ENCODE measurements at regions not wholly inside any gene's neighbourhood (a gene's known extent, or its start where the extent isn't known, plus 50 kb on each side); places are given as distances from the start of the nearest gene placed in this dataset.

DNA sequence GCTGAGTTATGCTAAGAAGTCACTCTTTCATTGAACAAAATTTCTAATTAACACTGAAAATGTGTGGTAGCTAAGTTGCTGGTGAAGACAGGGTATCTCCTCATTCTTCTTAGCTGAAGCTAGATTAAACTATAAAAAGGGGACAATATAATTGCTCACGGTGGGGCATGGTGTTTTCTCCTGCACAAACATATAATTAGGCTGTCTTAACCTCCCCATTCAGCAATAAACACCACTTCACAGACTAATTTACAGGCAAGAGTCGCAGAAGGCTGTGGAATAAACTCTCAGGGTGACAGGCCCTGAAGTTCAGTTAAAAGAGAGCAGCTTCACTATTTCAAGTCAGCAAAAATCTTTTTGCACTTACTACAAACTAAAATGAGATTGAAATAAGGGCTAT, 338.9 kb upstream of the NT5E start:
- Histone ChIP-seq H3K4me2 (ENCODE audit: low read length) (peak overlapping the region; percentile 49), H3K4me3 (ENCODE audit: insufficient read depth, low read depth, low read length) (no peak overlapping the region), H3K79me2 (ENCODE audit: insufficient read depth, low read length) (no peaks in the 10 kb centered on the region), H2AFZ (ENCODE audit: low read depth, low read length) (no peak overlapping the region), H4K20me1 (ENCODE audit: insufficient read depth, low read length) (no peaks in the 10 kb centered on the region), H3K9me3 (ENCODE audit: insufficient read depth, low read depth, low read length) (no peaks in the 10 kb centered on the region), H3K36me3 (ENCODE audit: insufficient read depth, low read length) (no peaks in the 10 kb centered on the region), H3K4me1 (ENCODE audit: insufficient read depth, low read length) (no peaks in the 10 kb centered on the region), H3K9ac (ENCODE audit: low read length) (no peak overlapping the region), H3K27me3 (ENCODE audit: insufficient read depth, low read length) (no peaks in the 10 kb centered on the region), H3K27ac (ENCODE audit: low read depth, low read length) (no peak overlapping the region)
- TF ChIP-seq, protein P1, sequence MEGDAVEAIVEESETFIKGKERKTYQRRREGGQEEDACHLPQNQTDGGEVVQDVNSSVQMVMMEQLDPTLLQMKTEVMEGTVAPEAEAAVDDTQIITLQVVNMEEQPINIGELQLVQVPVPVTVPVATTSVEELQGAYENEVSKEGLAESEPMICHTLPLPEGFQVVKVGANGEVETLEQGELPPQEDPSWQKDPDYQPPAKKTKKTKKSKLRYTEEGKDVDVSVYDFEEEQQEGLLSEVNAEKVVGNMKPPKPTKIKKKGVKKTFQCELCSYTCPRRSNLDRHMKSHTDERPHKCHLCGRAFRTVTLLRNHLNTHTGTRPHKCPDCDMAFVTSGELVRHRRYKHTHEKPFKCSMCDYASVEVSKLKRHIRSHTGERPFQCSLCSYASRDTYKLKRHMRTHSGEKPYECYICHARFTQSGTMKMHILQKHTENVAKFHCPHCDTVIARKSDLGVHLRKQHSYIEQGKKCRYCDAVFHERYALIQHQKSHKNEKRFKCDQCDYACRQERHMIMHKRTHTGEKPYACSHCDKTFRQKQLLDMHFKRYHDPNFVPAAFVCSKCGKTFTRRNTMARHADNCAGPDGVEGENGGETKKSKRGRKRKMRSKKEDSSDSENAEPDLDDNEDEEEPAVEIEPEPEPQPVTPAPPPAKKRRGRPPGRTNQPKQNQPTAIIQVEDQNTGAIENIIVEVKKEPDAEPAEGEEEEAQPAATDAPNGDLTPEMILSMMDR (IDR thresholded peaks at IDR 0.05; ENCODE audit: insufficient read depth, low read depth, low read length) = no peak
- no peak for TF ChIP-seq EZH2 (IDR thresholded peaks at IDR 0.05; ENCODE audit: insufficient read depth, low read length)
- Mint-ChIP-seq H3K4me1 (ENCODE audit: low read depth, unreplicated experiment) (peaks cover 2% of the 10 kb centered on the region), H3K9me3 (ENCODE audit: unreplicated experiment) (no peaks in the 10 kb centered on the region), H3K4me3 (ENCODE audit: unreplicated experiment) (no peak overlapping the region), H3K27me3 (ENCODE audit: low read depth, unreplicated experiment) (peaks cover 3% of the 10 kb centered on the region), H3K36me3 (ENCODE audit: low read depth, unreplicated experiment) (no peaks in the 10 kb centered on the region), H3K27ac (ENCODE audit: unreplicated experiment) (no peak overlapping the region)
- DNase-seq (ENCODE audit: low read depth) (no peak), FAIRE-seq (no peak)

DNA sequence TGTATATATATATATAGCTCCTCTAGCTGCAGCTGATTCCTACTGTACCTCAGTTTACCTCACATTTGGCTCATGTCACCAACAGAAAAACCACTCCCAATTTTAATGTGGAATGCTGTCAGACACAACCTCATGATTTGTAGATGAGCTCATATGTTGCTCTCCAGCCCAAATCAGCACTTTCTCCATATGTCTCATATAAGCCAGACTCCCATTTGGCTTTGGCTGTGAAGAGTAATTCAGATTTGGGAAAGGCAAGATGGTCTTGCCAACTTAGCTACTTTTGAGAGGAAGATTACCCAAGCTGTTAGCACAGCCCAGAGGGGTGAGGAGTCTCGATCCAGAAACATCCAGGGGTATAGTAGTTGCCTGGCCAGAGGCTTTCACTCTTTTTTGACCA, 342.2 kb upstream of the NT5E start:
- no peak overlapping the region for H2AFZ ChIP-seq (ENCODE audit: low read depth, low read length)
- Mint-ChIP-seq H3K4me1 (ENCODE audit: low read depth, unreplicated experiment) (peaks cover 2% of the 10 kb centered on the region), H3K9me3 (ENCODE audit: unreplicated experiment) (no peaks in the 10 kb centered on the region), H3K36me3 (ENCODE audit: low read depth, unreplicated experiment) (no peaks in the 10 kb centered on the region), H3K27me3 (ENCODE audit: low read depth, unreplicated experiment) (peaks cover 3% of the 10 kb centered on the region), H3K4me3 (ENCODE audit: unreplicated experiment) (no peak overlapping the region), H3K27ac (ENCODE audit: unreplicated experiment) (no peak overlapping the region)
- DNase-seq (ENCODE audit: low read depth) (no peak), FAIRE-seq (no peak)
- no peaks in the 10 kb centered on the region for H3K79me2 ChIP-seq (ENCODE audit: insufficient read depth, low read length)
- H4K20me1 ChIP-seq (ENCODE audit: insufficient read depth, low read length) = no peaks in the 10 kb centered on the region
- no peaks in the 10 kb centered on the region for H3K4me1 ChIP-seq (ENCODE audit: insufficient read depth, low read length)
- H3K27me3 ChIP-seq (ENCODE audit: insufficient read depth, low read length) = no peaks in the 10 kb centered on the region
- no peak overlapping the region for H3K27ac ChIP-seq (ENCODE audit: low read depth, low read length)
- no peak overlapping the region for H3K9ac ChIP-seq (ENCODE audit: low read length)
- no peaks in the 10 kb centered on the region for H3K9me3 ChIP-seq (ENCODE audit: insufficient read depth, low read depth, low read length)
- no peak overlapping the region for H3K4me3 ChIP-seq (ENCODE audit: insufficient read depth, low read depth, low read length)
- H3K36me3 ChIP-seq (ENCODE audit: insufficient read depth, low read length) = no peaks in the 10 kb centered on the region
- TF ChIP-seq, protein P1 (IDR thresholded peaks at IDR 0.05; ENCODE audit: insufficient read depth, low read depth, low read length) = no peak
- H3K4me2 ChIP-seq (ENCODE audit: low read length) = no peak overlapping the region

DNA sequence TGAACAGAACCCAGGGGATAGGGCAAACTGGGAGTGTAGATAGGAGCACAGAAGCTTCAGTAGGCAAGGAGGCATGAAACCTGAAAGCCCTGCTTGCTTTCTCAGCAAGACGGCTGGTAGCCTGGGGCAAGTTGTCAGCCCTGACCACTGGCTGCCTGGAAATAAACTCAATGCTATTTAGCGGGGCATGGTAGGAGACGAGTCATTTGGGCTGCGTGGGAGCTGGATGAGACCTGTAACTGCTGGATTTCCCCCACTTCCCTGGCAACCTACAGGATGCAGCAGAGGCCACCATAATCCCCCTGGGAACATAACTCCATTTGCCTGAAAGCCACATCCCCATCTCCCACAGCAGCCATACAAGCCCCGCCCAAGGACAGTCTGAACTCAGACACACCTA, 332.6 kb upstream of the TBX18 start:
- FAIRE-seq = no peak
- Histone ChIP-seq H3K9me3 (ENCODE audit: insufficient read depth, low read depth, low read length) (no peaks in the 10 kb centered on the region), H3K36me3 (ENCODE audit: insufficient read depth, low read length) (no peaks in the 10 kb centered on the region)

More for the DNA sequence above, 332.6 kb upstream of the TBX18 start:
- H3K9ac ChIP-seq (ENCODE audit: low read length) = no peak overlapping the region
- H3K27ac Mint-ChIP-seq (ENCODE audit: unreplicated experiment) = no peak overlapping the region
- no peaks in the 10 kb centered on the region for H4K20me1 ChIP-seq (ENCODE audit: insufficient read depth, low read length)
- H3K27ac ChIP-seq (ENCODE audit: low read depth, low read length) = no peak overlapping the region
- DNase-seq (ENCODE audit: low read depth) = no peak
- no peaks in the 10 kb centered on the region for H3K9me3 Mint-ChIP-seq (ENCODE audit: unreplicated experiment)
- H2AFZ ChIP-seq (ENCODE audit: low read depth, low read length) = no peak overlapping the region
- H3K27me3 ChIP-seq (ENCODE audit: insufficient read depth, low read length) = no peaks in the 10 kb centered on the region
- H3K36me3 Mint-ChIP-seq (ENCODE audit: low read depth, unreplicated experiment) = no peaks in the 10 kb centered on the region
- no peak overlapping the region for H3K4me2 ChIP-seq (ENCODE audit: low read length)
- no peaks in the 10 kb centered on the region for H3K4me1 ChIP-seq (ENCODE audit: insufficient read depth, low read length)
- no peaks in the 10 kb centered on the region for H3K79me2 ChIP-seq (ENCODE audit: insufficient read depth, low read length)
- no peaks in the 10 kb centered on the region for H3K27me3 Mint-ChIP-seq (ENCODE audit: low read depth, unreplicated experiment)
- TF ChIP-seq EZH2 (IDR thresholded peaks at IDR 0.05; ENCODE audit: insufficient read depth, low read length) = no peak
- TF ChIP-seq, protein P1 (IDR thresholded peaks at IDR 0.05; ENCODE audit: insufficient read depth, low read depth, low read length) = no peak
- no peak overlapping the region for H3K4me3 Mint-ChIP-seq (ENCODE audit: unreplicated experiment)
- H3K4me1 Mint-ChIP-seq (ENCODE audit: low read depth, unreplicated experiment) = no peaks in the 10 kb centered on the region
- no peak overlapping the region for H3K4me3 ChIP-seq (ENCODE audit: insufficient read depth, low read depth, low read length)
